ENCODE measurements at regions not wholly inside any gene's neighbourhood (a gene's known extent, or its start where the extent isn't known, plus 50 kb on each side); places are given as distances from the start of the nearest gene placed in this dataset.

GRCh38 chr1:157288996-157289395 is 150.8 kb upstream of the ETV3 start:
- Histone ChIP-seq H3K27me3 (no peaks in the 10 kb centered on the region), H3K4me3 (no peak overlapping the region), H3K27ac (no peak overlapping the region), H3K9me3 (no peaks in the 10 kb centered on the region), H3K36me3 (no peaks in the 10 kb centered on the region), H3K4me1 (ENCODE audit: insufficient read depth) (no peaks in the 10 kb centered on the region)
- DNase-seq, result no peak
- intact Hi-C loops (cut with DNase I), result no loop called here
- TF ChIP-seq POLR2A (IDR thresholded peaks at IDR 0.05) (no peak), EP300 (IDR thresholded peaks at IDR 0.05) (no peak), CTCF (IDR thresholded peaks at IDR 0.05) (no peak)

GRCh38 chr1:157288492-157288891 is 150.3 kb upstream of the ETV3 start:
- H3K36me3 ChIP-seq, result no peaks in the 10 kb centered on the region
- intact Hi-C loops (cut with DNase I), result no loop called here
- no peaks in the 10 kb centered on the region for H3K9me3 ChIP-seq
- no peak overlapping the region for H3K4me3 ChIP-seq
- WGBS, 3 donors, result 49 to 67% (median 51%) methylated on average over 4 of the region's 4 CpGs
- TF ChIP-seq EP300 (IDR thresholded peaks at IDR 0.05), result no peak
- no peak for TF ChIP-seq POLR2A (IDR thresholded peaks at IDR 0.05)
- no peak for TF ChIP-seq CTCF (IDR thresholded peaks at IDR 0.05)
- H3K4me1 ChIP-seq (ENCODE audit: insufficient read depth), result no peaks in the 10 kb centered on the region
- no peaks in the 10 kb centered on the region for H3K27me3 ChIP-seq
- no peak overlapping the region for H3K27ac ChIP-seq
- DNase-seq, result no peak

- no peaks in the 10 kb centered on the region for H3K4me1 ChIP-seq (ENCODE audit: insufficient read depth)
- 75 to 87% (median 83%) methylated on average over 1 of the region's 1 CpG for WGBS, 3 donors
- DNase-seq, result no peak
- no peak overlapping the region for H3K27ac ChIP-seq
- TF ChIP-seq POLR2A (IDR thresholded peaks at IDR 0.05) (no peak), EP300 (IDR thresholded peaks at IDR 0.05) (no peak)
- no peaks in the 10 kb centered on the region for H3K36me3 ChIP-seq
- no peaks in the 10 kb centered on the region for H3K9me3 ChIP-seq
- no peak overlapping the region for H3K4me3 ChIP-seq
- no peaks in the 10 kb centered on the region for H3K27me3 ChIP-seq
- intact Hi-C loops (cut with DNase I), result no loop called here
Measured at GRCh38 chr1:157288006-157288405, 149.8 kb upstream of the ETV3 start.

GRCh38 chr1:157287462-157287861 is 149.3 kb upstream of the ETV3 start:
- Histone ChIP-seq H3K4me3 (no peak overlapping the region), H3K36me3 (no peaks in the 10 kb centered on the region), H3K27me3 (no peaks in the 10 kb centered on the region), H3K9me3 (no peaks in the 10 kb centered on the region), H3K4me1 (ENCODE audit: insufficient read depth) (no peaks in the 10 kb centered on the region), H3K27ac (no peak overlapping the region)
- TF ChIP-seq CTCF (IDR thresholded peaks at IDR 0.05) (no peak), POLR2A (IDR thresholded peaks at IDR 0.05) (no peak), EP300 (IDR thresholded peaks at IDR 0.05) (no peak)
- no peak for DNase-seq
- 62 to 70% (median 70%) methylated on average over 5 of the region's 5 CpGs for WGBS, 3 donors
- intact Hi-C loops (cut with DNase I), result no loop called here

- Histone ChIP-seq H3K4me1 (ENCODE audit: insufficient read depth) (no peaks in the 10 kb centered on the region), H3K36me3 (no peaks in the 10 kb centered on the region), H3K27ac (no peak overlapping the region), H3K27me3 (no peaks in the 10 kb centered on the region), H3K4me3 (no peak overlapping the region), H3K9me3 (no peaks in the 10 kb centered on the region)
- intact Hi-C loops (cut with DNase I), result no loop called here
- no peak for TF ChIP-seq CTCF (IDR thresholded peaks at IDR 0.05)
- TF ChIP-seq EP300 (IDR thresholded peaks at IDR 0.05), result no peak
- no peak for TF ChIP-seq POLR2A (IDR thresholded peaks at IDR 0.05)
- no peak for DNase-seq
- 84 to 88% (median 86%) methylated on average over 10 of the region's 10 CpGs for WGBS, 3 donors
Measured at GRCh38 chr1:157286646-157287420, 148.6 kb upstream of the ETV3 start.
